ENCODE measurements at regions not wholly inside any gene's neighbourhood (a gene's known extent, or its start where the extent isn't known, plus 50 kb on each side); places are given as distances from the start of the nearest gene placed in this dataset.

- TF ChIP-seq, protein P1, sequence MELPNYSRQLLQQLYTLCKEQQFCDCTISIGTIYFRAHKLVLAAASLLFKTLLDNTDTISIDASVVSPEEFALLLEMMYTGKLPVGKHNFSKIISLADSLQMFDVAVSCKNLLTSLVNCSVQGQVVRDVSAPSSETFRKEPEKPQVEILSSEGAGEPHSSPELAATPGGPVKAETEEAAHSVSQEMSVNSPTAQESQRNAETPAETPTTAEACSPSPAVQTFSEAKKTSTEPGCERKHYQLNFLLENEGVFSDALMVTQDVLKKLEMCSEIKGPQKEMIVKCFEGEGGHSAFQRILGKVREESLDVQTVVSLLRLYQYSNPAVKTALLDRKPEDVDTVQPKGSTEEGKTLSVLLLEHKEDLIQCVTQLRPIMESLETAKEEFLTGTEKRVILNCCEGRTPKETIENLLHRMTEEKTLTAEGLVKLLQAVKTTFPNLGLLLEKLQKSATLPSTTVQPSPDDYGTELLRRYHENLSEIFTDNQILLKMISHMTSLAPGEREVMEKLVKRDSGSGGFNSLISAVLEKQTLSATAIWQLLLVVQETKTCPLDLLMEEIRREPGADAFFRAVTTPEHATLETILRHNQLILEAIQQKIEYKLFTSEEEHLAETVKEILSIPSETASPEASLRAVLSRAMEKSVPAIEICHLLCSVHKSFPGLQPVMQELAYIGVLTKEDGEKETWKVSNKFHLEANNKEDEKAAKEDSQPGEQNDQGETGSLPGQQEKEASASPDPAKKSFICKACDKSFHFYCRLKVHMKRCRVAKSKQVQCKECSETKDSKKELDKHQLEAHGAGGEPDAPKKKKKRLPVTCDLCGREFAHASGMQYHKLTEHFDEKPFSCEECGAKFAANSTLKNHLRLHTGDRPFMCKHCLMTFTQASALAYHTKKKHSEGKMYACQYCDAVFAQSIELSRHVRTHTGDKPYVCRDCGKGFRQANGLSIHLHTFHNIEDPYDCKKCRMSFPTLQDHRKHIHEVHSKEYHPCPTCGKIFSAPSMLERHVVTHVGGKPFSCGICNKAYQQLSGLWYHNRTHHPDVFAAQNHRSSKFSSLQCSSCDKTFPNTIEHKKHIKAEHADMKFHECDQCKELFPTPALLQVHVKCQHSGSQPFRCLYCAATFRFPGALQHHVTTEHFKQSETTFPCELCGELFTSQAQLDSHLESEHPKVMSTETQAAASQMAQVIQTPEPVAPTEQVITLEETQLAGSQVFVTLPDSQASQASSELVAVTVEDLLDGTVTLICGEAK (IDR thresholded peaks at IDR 0.05) = no peak
- TF ChIP-seq, protein P1 (CRISPR knock-in tag; IDR thresholded peaks at IDR 0.05) = no peak
These were observed 148.4 kb upstream of the RNF32 start (continued) for GRCh38 chr7:156492170-156492569.

DNA sequence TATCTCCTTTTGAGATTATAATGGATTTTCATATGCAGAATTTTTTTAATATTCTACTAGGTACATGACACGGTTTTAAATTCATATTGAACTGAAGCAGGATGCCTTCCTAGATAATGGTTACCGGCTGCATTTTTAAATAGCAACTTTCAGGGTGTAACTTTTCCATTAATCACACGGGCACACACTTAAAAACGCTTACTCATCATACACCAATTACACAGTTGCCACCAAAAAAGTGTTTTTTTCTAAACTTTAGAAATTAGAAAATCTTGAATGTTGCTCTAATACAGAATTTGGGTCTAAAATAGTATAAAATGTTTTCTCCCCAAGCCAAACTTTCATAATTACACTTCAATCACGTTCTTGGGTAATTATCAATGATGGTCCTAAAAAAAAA is 149.1 kb upstream of the RNF32 start:
- CTCF ChIA-PET (ENCODE audit: low intra/inter-chr PET ratio, low total read pairs) = no interaction called here
- in situ Hi-C loops (cut with HindIII; ENCODE audit: extremely low pct_ligation_motif_present, low pct_unique_long_range_greater_than_20kb) = no loop called here
- TF ChIP-seq, protein P2, sequence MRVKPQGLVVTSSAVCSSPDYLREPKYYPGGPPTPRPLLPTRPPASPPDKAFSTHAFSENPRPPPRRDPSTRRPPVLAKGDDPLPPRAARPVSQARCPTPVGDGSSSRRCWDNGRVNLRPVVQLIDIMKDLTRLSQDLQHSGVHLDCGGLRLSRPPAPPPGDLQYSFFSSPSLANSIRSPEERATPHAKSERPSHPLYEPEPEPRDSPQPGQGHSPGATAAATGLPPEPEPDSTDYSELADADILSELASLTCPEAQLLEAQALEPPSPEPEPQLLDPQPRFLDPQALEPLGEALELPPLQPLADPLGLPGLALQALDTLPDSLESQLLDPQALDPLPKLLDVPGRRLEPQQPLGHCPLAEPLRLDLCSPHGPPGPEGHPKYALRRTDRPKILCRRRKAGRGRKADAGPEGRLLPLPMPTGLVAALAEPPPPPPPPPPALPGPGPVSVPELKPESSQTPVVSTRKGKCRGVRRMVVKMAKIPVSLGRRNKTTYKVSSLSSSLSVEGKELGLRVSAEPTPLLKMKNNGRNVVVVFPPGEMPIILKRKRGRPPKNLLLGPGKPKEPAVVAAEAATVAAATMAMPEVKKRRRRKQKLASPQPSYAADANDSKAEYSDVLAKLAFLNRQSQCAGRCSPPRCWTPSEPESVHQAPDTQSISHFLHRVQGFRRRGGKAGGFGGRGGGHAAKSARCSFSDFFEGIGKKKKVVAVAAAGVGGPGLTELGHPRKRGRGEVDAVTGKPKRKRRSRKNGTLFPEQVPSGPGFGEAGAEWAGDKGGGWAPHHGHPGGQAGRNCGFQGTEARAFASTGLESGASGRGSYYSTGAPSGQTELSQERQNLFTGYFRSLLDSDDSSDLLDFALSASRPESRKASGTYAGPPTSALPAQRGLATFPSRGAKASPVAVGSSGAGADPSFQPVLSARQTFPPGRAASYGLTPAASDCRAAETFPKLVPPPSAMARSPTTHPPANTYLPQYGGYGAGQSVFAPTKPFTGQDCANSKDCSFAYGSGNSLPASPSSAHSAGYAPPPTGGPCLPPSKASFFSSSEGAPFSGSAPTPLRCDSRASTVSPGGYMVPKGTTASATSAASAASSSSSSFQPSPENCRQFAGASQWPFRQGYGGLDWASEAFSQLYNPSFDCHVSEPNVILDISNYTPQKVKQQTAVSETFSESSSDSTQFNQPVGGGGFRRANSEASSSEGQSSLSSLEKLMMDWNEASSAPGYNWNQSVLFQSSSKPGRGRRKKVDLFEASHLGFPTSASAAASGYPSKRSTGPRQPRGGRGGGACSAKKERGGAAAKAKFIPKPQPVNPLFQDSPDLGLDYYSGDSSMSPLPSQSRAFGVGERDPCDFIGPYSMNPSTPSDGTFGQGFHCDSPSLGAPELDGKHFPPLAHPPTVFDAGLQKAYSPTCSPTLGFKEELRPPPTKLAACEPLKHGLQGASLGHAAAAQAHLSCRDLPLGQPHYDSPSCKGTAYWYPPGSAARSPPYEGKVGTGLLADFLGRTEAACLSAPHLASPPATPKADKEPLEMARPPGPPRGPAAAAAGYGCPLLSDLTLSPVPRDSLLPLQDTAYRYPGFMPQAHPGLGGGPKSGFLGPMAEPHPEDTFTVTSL (CRISPR knock-in tag; IDR thresholded peaks at IDR 0.05; ENCODE audit: borderline replicate concordance) = no peak
- TF ChIP-seq ZMAT5 (CRISPR knock-in tag; IDR thresholded peaks at IDR 0.05; ENCODE audit: borderline replicate concordance, low read depth) (no peak), ZBTB7A (CRISPR knock-in tag; IDR thresholded peaks at IDR 0.05) (no peak), SRSF9 (IDR thresholded peaks at IDR 0.05; ENCODE audit: borderline replicate concordance, insufficient read depth, low read depth, low read length, poor library complexity, severe bottlenecking) (no peak), NR2F6 (IDR thresholded peaks at IDR 0.05) (no peak), NR2F6 (CRISPR knock-in tag; IDR thresholded peaks at IDR 0.05) (no peak), MAFF (IDR thresholded peaks at IDR 0.05; ENCODE audit: low read depth, low read length) (peak; percentile 78)

More for the DNA sequence above, 149.1 kb upstream of the RNF32 start:
- no peak for ATAC-seq
- no peak for DNase-seq (ENCODE audit: low spot score)
- Histone ChIP-seq H2AFZ (ENCODE audit: low read length) (no peak overlapping the region), H3K4me1 (ENCODE audit: insufficient read depth, low read length) (peaks cover 22% of the 10 kb centered on the region), H3K36me3 (replicated peaks in 1 of 2; ENCODE audit: control insufficient read depth in 1 of 2, insufficient read depth in 2 of 2, low read length in 2 of 2) (no peaks in the 10 kb centered on the region), H4K20me1 (ENCODE audit: insufficient read depth, low read length) (no peaks in the 10 kb centered on the region), H3K9me3 (ENCODE audit: low read length) (no peaks in the 10 kb centered on the region), H3K9ac (ENCODE audit: insufficient read depth, low read depth, low read length) (no peak overlapping the region), H3K79me2 (ENCODE audit: insufficient read depth, low read length) (no peaks in the 10 kb centered on the region), H3K27me3 (ENCODE audit: control insufficient read depth in 1 of 2, insufficient read depth in 2 of 2, low read length in 2 of 2) (no peaks in the 10 kb centered on the region), H3K4me2 (ENCODE audit: low read depth, low read length) (no peak overlapping the region), H3K27ac (ENCODE audit: extremely low read length, insufficient read depth, low read length) (no peak overlapping the region), H3K4me3 (replicated peaks in 1 of 3; ENCODE audit: insufficient read depth in 1 of 3, low read depth in 2 of 3, low read length in 3 of 3) (no peak overlapping the region)
- 59% methylated on average over 5 of the region's 5 CpGs for WGBS (ENCODE audit: low lambda C conversion rate)
- intact Hi-C loops (cut with micrococcal nuclease; ENCODE audit: unreplicated experiment) = no loop called here
- POLR2A ChIA-PET = no interaction called here
- no TSS peak for BruUV-seq (replicated peaks)
- FAIRE-seq = no peak

Data from HepG2 (cell line).